C4-2B (cell line): ENCODE measurements at regions not wholly inside any gene's neighbourhood (a gene's known extent, or its start where the extent isn't known, plus 50 kb on each side); places are given as distances from the start of the nearest gene placed in this dataset.

Experiments used
- H3K27ac ChIP-seq: fragments of 450-650 bp; 2 replicates; pipeline ENCODE4 v1.5.1; 2017
- ZFX ChIP-seq: fragments of 450-650 bp; IDR thresholded peaks from 2 replicates; pipeline ENCODE4 v1.6.1; 2017
- TF ChIP-seq, protein P1 (sequence below): fragments of 450-650 bp; conservative IDR thresholded peaks from 2 replicates; pipeline ENCODE4 v1.5.1; 2017; ENCODE audit warnings: mild to moderate bottlenecking

DNA sequence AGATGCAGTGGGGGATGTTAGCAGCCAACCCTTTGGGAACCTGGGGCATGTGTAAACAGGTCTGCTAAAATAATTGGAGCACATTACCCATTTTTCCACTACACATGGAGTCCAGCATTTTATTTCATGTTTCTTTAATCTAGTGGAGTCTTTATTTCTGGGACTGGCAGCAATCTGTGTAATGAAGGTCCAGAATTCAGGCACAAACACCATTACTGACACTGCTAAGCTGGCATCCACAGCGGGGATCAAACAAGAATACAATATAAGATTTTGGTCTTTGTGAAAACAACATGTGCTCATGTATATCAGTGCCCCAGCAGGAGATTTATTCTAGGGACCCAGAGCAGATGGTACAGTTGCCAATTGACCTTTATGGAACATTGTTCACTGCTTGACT lies 1587.0 kb upstream of the PRR20A start:
- H3K27ac ChIP-seq, result no peak overlapping the region
- TF ChIP-seq, protein P1, sequence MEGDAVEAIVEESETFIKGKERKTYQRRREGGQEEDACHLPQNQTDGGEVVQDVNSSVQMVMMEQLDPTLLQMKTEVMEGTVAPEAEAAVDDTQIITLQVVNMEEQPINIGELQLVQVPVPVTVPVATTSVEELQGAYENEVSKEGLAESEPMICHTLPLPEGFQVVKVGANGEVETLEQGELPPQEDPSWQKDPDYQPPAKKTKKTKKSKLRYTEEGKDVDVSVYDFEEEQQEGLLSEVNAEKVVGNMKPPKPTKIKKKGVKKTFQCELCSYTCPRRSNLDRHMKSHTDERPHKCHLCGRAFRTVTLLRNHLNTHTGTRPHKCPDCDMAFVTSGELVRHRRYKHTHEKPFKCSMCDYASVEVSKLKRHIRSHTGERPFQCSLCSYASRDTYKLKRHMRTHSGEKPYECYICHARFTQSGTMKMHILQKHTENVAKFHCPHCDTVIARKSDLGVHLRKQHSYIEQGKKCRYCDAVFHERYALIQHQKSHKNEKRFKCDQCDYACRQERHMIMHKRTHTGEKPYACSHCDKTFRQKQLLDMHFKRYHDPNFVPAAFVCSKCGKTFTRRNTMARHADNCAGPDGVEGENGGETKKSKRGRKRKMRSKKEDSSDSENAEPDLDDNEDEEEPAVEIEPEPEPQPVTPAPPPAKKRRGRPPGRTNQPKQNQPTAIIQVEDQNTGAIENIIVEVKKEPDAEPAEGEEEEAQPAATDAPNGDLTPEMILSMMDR, result no peak
- TF ChIP-seq ZFX, result no peak

DNA sequence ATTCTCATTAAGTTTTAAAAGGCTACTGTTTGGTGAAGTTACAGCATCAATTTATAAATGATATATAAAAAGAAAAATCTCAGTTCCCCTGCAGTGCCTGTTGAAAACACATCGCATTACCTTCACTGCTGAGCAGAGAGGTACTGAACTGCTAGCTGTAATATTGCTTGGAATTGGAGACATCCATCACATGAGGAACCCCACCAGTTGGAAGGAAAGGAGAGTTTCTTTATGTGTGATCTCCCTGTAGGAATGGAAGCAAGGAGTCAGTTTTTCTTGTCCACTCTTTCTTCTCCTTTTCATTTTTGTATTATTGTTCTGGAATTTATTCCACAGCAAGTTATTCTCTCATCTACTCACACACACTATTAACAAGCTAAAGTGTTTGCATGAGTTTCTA lies 1586.0 kb upstream of the PRR20A start:
- H3K27ac ChIP-seq, result no peak overlapping the region
- TF ChIP-seq ZFX, result no peak
- TF ChIP-seq, protein P1, result no peak

DNA sequence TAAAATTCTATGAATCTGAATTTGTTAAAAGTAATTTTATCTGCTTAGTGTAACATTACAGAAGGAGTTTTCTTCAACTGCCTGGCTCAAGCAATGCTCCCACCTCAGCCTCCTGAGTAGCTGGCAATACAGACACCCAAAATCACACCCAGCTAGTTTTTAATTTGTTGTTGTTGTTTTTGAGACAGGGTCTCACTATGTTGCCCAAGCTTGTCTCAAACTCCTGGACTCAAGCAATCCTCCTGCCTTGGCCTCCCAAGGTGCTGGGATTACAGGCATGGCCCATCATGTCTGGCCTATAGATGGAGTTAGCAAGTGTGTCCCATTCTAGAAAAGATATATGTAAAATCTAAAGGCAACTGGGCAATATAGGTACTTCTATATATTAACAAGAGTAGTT lies 1580.4 kb upstream of the PRR20A start:
- no peak overlapping the region for H3K27ac ChIP-seq
- TF ChIP-seq, protein P1, result no peak
- no peak for TF ChIP-seq ZFX

DNA sequence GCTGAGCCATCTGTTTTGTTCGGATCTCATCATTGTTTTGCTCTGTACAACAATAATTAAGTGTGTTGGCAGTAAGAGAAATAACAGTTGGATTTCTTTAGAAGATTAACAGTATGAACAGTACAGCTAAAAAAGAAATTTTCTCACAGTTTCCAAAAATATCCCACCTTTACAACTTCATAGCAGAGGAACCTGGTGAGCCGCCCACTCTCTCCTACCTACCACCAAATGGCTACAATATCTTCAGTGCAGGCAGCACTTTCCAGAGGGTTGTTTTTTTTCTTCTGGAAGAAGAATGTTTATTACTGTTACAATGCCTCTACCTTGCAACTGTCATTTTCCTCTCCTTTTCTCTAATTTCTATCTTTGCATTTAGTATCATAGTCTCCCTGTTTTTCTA lies 1577.5 kb upstream of the PRR20A start:
- TF ChIP-seq, protein P1, result no peak
- TF ChIP-seq ZFX, result no peak
- H3K27ac ChIP-seq, result no peak overlapping the region

DNA sequence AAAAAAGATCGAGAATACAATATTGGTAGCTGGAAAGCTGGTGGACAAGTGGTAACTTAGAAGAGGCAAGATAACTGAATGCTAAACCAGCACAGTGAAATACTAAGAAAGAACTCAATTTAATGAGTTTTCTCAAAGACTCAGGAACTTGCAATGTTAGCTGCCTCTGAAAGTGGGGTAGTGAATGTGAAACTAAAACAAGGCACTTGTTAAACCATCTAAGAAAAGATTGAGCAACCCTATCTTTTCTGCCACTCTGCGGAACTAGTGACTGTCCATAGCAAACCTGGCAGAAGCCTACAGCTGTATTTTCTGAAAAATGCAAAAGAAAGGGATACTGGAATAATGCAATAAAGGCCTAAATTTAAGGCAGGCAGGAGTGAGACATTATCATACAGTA lies 1574.4 kb upstream of the PRR20A start:
- no peak for TF ChIP-seq ZFX
- TF ChIP-seq, protein P1, result no peak

DNA sequence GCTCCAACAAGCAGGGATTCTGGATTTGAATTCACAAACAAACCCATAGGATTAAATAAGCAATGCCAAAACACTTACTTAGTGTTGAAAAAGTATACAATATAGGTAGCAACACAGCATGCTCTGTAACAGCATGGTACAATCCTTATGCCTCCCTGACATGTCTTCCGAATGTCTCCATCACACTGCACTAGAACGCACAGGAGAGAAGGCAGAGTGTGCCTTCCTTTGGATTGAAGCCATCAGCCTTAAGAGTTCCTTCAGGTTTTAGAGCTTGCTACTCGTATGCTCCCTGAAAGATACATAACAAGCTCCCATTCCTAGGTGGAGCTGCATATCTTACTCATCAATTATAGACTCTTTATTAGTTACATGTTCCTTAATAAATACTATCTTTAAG lies 1573.9 kb upstream of the PRR20A start:
- H3K27ac ChIP-seq, result no peak overlapping the region
- TF ChIP-seq ZFX, result no peak
- TF ChIP-seq, protein P1, result no peak

More for the DNA sequence above, 1574.4 kb upstream of the PRR20A start:
- no peak overlapping the region for H3K27ac ChIP-seq

DNA sequence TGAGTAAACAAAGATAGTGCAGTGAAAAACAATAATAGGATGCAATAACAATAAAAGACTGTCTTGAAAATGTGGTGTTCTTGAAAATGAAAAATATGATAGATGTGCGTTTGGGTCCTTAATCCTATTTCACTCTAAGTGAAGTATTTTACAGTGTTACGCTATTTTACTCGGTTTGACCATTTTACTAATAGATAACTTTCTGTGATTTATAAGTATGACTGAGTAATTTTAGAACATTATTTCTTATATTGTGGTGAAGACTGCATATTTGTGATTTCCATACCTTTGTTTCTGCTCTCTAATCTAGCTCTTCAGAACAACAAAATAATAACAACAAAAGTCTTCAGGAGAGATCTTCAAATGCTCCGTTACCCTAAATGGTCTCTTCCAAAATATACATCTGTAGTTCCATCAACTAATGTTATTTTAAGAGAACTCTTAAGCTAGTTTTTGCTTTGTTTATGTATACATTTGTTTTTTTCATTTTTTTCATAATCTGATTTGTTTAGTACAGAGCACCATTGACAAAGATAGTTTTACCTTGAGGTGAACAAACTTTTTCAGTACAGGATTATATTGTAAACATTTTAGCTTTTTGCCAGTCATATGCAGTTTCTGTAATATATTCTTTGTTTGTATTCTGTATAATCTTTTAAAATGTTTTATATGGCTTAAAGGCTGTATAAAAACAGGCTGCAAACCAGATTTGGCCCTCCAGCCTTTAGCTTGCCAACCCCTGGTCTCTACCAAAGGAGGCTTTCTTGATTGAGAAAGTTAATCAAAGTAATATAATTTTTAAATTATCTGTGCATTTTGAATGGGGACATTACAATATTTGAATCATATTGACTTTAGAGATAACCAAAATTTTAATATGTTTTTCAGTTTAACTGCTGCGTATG lies 1572.7 kb upstream of the PRR20A start:
- no peak for TF ChIP-seq ZFX
- TF ChIP-seq, protein P1, result no peak
- H3K27ac ChIP-seq, result no peak overlapping the region
